ENCODE measurements at regions not wholly inside any gene's neighbourhood (a gene's known extent, or its start where the extent isn't known, plus 50 kb on each side); places are given as distances from the start of the nearest gene placed in this dataset.

DNA sequence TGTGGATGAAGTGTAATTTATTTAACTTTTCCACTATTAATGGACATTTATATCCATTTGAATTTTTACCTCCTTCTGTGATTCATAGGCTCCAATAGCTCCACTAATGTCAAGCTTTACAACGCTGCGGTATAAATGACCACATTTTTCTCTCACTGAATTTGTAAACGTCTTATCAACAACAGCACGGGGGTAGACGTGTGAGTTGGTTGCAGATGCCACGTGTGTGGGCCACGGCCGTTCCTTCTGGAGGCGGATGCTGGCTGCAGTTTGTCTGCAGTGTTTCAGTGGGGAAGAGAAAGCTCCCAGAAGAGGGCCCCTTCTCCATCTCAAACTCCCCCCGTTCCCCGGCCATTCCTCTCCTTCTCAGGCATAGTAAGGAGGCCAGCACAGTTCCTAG, 68.2 kb upstream of the XYLT1 start:
- TF ChIP-seq, protein P1, sequence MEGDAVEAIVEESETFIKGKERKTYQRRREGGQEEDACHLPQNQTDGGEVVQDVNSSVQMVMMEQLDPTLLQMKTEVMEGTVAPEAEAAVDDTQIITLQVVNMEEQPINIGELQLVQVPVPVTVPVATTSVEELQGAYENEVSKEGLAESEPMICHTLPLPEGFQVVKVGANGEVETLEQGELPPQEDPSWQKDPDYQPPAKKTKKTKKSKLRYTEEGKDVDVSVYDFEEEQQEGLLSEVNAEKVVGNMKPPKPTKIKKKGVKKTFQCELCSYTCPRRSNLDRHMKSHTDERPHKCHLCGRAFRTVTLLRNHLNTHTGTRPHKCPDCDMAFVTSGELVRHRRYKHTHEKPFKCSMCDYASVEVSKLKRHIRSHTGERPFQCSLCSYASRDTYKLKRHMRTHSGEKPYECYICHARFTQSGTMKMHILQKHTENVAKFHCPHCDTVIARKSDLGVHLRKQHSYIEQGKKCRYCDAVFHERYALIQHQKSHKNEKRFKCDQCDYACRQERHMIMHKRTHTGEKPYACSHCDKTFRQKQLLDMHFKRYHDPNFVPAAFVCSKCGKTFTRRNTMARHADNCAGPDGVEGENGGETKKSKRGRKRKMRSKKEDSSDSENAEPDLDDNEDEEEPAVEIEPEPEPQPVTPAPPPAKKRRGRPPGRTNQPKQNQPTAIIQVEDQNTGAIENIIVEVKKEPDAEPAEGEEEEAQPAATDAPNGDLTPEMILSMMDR (conservative IDR thresholded peaks at IDR 0.05; ENCODE audit: low read length), result no peak
- no peak for TF ChIP-seq EZH2phosphoT487 (IDR thresholded peaks at IDR 0.05; ENCODE audit: borderline replicate concordance, low read depth, low read length)
